Thyroid gland (tissue), 4 donors: ENCODE measurements at regions not wholly inside any gene's neighbourhood (a gene's known extent, or its start where the extent isn't known, plus 50 kb on each side); places are given as distances from the start of the nearest gene placed in this dataset.

Source experiments
- CTCF ChIP-seq, 6 experiments: fragments of 200-600 bp in 3 of 6; fragments of 450-650 bp in 3 of 6; sonication (generic) in 3 of 6; IDR thresholded peaks; one replicate each; pipeline ENCODE4 v1.5.1; 2016 to 2019; ENCODE audit warnings: antibody characterized with exemption in 6 of 6, mild to moderate bottlenecking in 2 of 6, inconsistent platforms in 1 of 6, moderate library complexity in 1 of 6
- POLR2A ChIP-seq, 2 donors: fragments of 450-650 bp; IDR thresholded peaks; one replicate each; pipeline ENCODE4 v1.6.1; 2017; ENCODE audit warnings: antibody characterized with exemption in 2 of 2, mild to moderate bottlenecking in 2 of 2, moderate library complexity in 1 of 2

DNA sequence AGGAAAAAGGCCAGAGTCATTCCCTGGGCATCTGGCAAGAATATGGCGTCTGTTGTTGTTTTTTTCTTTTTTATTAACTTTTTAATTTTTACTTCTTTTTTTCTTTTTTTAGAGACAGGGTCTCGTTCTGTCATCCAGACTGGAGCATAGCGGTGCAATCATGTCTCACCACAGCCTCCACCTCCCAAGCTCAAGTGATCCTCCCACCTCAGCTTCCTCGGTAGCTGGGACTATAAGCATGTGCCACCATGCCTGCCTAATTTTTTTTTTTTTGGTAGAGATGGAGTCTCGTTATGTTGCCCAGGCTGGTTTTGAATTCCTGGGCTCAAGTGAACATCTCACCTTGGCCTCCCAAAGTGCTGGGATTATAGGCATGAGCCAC lies 54.0 kb upstream of the PRDM11 start:
- TF ChIP-seq POLR2A (IDR thresholded peaks at IDR 0.05) (no peak), CTCF (IDR thresholded peaks at IDR 0.05) (no peak)
